Thyroid gland (tissue), 4 donors: ENCODE measurements at regions not wholly inside any gene's neighbourhood (a gene's known extent, or its start where the extent isn't known, plus 50 kb on each side); places are given as distances from the start of the nearest gene placed in this dataset.

Source experiments
- CTCF ChIP-seq, 6 experiments: fragments of 200-600 bp in 3 of 6; fragments of 450-650 bp in 3 of 6; sonication (generic) in 3 of 6; IDR thresholded peaks; one replicate each; pipeline ENCODE4 v1.5.1; 2016 to 2019; ENCODE audit warnings: antibody characterized with exemption in 6 of 6, mild to moderate bottlenecking in 2 of 6, inconsistent platforms in 1 of 6, moderate library complexity in 1 of 6
- POLR2A ChIP-seq, 2 donors: fragments of 450-650 bp; IDR thresholded peaks; one replicate each; pipeline ENCODE4 v1.6.1; 2017; ENCODE audit warnings: antibody characterized with exemption in 2 of 2, mild to moderate bottlenecking in 2 of 2, moderate library complexity in 1 of 2

- TF ChIP-seq CTCF (IDR thresholded peaks at IDR 0.05) (no peak), POLR2A (IDR thresholded peaks at IDR 0.05) (no peak)
Observed at GRCh38 chr12:84085046-84085445, 827.6 kb downstream of the SLC6A15 start.
